CD4-positive, alpha-beta T cell (primary cell): ENCODE measurements at regions not wholly inside any gene's neighbourhood (a gene's known extent, or its start where the extent isn't known, plus 50 kb on each side); places are given as distances from the start of the nearest gene placed in this dataset.

Source experiments
- ATAC-seq: fragments of 200-7000 bp; cut with Tn5 transposase; one replicate; pipeline ENCODE4 v1.10.0; 2022; ENCODE audit warnings: mild to moderate bottlenecking; ENCODE audit not compliant: poor library complexity
- CTCF ChIA-PET: fragments of 350-600 bp; sonication (Branson Sonifier 250); formaldehyde crosslinking; loops from one replicate; lab custom pipeline; 2021; ENCODE audit warnings: antibody characterized with exemption, inconsistent platforms; lab: Charles Lee
- POLR2A ChIA-PET: fragments of 350-600 bp; sonication (Branson Sonifier 250); formaldehyde crosslinking; loops from one replicate; lab custom pipeline; 2021; ENCODE audit warnings: antibody characterized with exemption, inconsistent platforms; lab: Charles Lee
- DNase-seq, 14 experiments: peaks; one replicate each; pipeline ENCODE4 v3.0.0-alpha.2; 2013 to 2020; ENCODE audit warnings: mixed read lengths in 2 of 14
- H3K27ac ChIP-seq, 2 donors: one replicate each; pipeline versions ENCODE4 v1.5.1 to v1.7.0; 2013; ENCODE audit warnings: low read length in 2 of 2, low read depth in 1 of 2, mild to moderate bottlenecking in 1 of 2
- H3K27me3 ChIP-seq, 2 experiments: 1 replicate in 1 of 2; 2 replicates in 1 of 2; pipeline versions ENCODE4 v1.6.1 to v1.7.0; 2013; ENCODE audit warnings: low read length in 2 of 2, control low read depth in 1 of 2, mild to moderate bottlenecking in 1 of 2, moderate library complexity in 1 of 2; ENCODE audit not compliant: insufficient read depth in 2 of 2, control insufficient read depth in 1 of 2
- H3K36me3 ChIP-seq: one replicate; pipeline ENCODE4 v1.6.1; 2013; ENCODE audit warnings: low read length, control low read depth; ENCODE audit not compliant: insufficient read depth
- H3K4me1 ChIP-seq: one replicate; pipeline ENCODE4 v1.6.1; 2013; ENCODE audit warnings: low read length, control low read depth; ENCODE audit not compliant: insufficient read depth
- H3K4me3 ChIP-seq: one replicate; pipeline ENCODE4 v1.5.1; 2013; ENCODE audit warnings: mild to moderate bottlenecking, low read length, moderate library complexity
- H3K9me3 ChIP-seq, 2 experiments: 1 replicate in 1 of 2; 2 replicates in 1 of 2; pipeline versions ENCODE4 v1.6.1 to v1.7.0; 2013; ENCODE audit warnings: low read length in 2 of 2, mild to moderate bottlenecking in 2 of 2, control low read depth in 1 of 2, moderate library complexity in 1 of 2; ENCODE audit not compliant: control insufficient read depth in 1 of 2, insufficient read depth in 1 of 2
- H3K27ac Mint-ChIP-seq: one replicate; pipeline ENCODE4 v1.8.0; 2020; ENCODE audit warnings: mixed read lengths
- H3K27me3 Mint-ChIP-seq: one replicate; pipeline ENCODE4 v1.8.0; 2021; ENCODE audit warnings: mixed read lengths
- H3K36me3 Mint-ChIP-seq: one replicate; pipeline ENCODE4 v1.8.0; 2021; ENCODE audit warnings: low read depth, mixed read lengths
- H3K4me1 Mint-ChIP-seq: one replicate; pipeline ENCODE4 v1.8.0; 2021; ENCODE audit warnings: low read depth, mixed read lengths
- H3K4me3 Mint-ChIP-seq: one replicate; pipeline ENCODE4 v1.8.0; 2020; ENCODE audit warnings: mild to moderate bottlenecking, mixed read lengths
- H3K9me3 Mint-ChIP-seq: one replicate; pipeline ENCODE4 v1.8.0; 2020; ENCODE audit warnings: mixed read lengths
- intact Hi-C, 2 experiments: fragments of 100-400 bp; cut with DNase I in 1 of 2; cut with micrococcal nuclease in 1 of 2; formaldehyde crosslinking; loops; one replicate each; pipeline versions ENCODE4 v1.15.1 to v1.9.0; 2023 to 2025; cut with DNase I, micrococcal nuclease
- TF ChIP-seq, protein P1 (sequence below): fragments of 200-600 bp; IDR thresholded peaks from one replicate; pipeline ENCODE4 v1.8.0; 2022; ENCODE audit warnings: antibody characterized with exemption, mild to moderate bottlenecking

DNA sequence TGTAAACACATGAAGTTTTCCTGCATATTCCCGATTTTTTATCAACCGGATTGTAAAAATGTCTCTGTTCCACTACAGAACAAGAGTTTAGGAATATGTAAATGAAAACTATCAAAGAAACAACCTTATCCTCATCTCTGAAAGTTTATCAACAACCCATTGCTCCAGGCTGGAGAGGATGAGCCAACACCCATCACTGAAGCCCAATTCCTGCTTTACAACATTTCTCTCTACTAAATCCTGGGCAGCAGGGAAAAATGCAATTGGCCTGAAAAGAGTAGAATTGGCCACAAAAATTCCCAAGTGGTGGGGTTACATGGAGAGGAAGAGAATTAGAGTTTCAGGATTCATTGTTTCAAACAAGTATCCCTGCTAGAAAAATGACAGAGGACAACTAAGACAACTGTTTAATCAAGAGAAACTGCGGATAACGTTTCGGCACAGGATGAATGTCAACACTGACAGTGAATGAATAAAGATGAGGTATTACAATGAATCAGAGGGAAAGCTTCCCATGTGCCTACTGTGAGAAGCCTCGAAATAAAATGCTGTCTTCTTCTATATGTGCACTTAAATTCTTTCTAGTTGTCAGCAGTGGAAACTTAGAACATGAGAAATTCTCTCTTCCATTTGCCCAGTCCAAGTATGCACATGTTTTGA lies 317.3 kb upstream of the ANO3 start:
- Histone ChIP-seq H3K27ac (no peak overlapping the region), H3K36me3 (no peaks in the 10 kb centered on the region), H3K9me3 (no peaks in the 10 kb centered on the region), H3K27me3 (no peaks in the 10 kb centered on the region), H3K4me3 (no peak overlapping the region), H3K4me1 (no peaks in the 10 kb centered on the region)
- DNase-seq: no peak
- Mint-ChIP-seq H3K27ac (no peak overlapping the region), H3K4me1 (no peaks in the 10 kb centered on the region), H3K9me3 (peaks cover 10% of the 10 kb centered on the region), H3K36me3 (no peaks in the 10 kb centered on the region), H3K27me3 (no peaks in the 10 kb centered on the region), H3K4me3 (no peak overlapping the region)
- POLR2A ChIA-PET: no interaction called here
- CTCF ChIA-PET: no interaction called here
- intact Hi-C loops: no loop called here
- no peak for ATAC-seq
- TF ChIP-seq, protein P1, sequence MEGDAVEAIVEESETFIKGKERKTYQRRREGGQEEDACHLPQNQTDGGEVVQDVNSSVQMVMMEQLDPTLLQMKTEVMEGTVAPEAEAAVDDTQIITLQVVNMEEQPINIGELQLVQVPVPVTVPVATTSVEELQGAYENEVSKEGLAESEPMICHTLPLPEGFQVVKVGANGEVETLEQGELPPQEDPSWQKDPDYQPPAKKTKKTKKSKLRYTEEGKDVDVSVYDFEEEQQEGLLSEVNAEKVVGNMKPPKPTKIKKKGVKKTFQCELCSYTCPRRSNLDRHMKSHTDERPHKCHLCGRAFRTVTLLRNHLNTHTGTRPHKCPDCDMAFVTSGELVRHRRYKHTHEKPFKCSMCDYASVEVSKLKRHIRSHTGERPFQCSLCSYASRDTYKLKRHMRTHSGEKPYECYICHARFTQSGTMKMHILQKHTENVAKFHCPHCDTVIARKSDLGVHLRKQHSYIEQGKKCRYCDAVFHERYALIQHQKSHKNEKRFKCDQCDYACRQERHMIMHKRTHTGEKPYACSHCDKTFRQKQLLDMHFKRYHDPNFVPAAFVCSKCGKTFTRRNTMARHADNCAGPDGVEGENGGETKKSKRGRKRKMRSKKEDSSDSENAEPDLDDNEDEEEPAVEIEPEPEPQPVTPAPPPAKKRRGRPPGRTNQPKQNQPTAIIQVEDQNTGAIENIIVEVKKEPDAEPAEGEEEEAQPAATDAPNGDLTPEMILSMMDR: no peak

DNA sequence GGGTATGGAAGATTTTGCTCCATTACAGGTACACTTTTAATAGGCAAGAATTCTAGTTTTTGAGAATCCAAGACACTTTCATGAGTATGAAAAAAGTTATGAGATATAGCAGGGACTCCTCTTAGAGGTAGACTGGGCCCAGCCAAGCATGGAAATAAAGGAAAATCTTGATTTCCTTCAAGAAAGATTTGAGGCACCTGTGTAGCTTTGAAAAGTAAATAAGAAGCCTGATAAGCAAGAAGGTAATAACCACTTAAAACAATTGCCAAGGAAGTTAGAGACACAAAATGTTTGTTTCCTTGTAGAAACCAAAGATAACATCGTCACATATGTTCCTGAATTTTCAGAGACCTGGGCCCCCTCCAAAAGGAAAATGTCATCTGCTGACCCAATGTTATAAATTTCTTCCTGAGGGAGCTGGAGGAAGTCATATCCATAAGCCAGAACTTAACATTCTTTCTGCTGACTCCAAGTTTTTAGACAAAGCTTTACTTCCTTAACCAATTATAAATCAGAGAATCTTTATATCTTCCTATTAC lies 314.5 kb upstream of the ANO3 start:
- H3K9me3 ChIP-seq: no peaks in the 10 kb centered on the region
- H3K36me3 ChIP-seq: no peaks in the 10 kb centered on the region
- ATAC-seq (no peak), DNase-seq (no peak)
- no peak overlapping the region for H3K4me3 ChIP-seq
- no peaks in the 10 kb centered on the region for H3K27me3 Mint-ChIP-seq
- ChIA-PET POLR2A (no interaction called here), CTCF (no interaction called here)
- no peak overlapping the region for H3K27ac ChIP-seq
- TF ChIP-seq, protein P1: no peak
- H3K4me1 Mint-ChIP-seq: no peaks in the 10 kb centered on the region
- no peaks in the 10 kb centered on the region for H3K4me1 ChIP-seq
- no peaks in the 10 kb centered on the region for H3K27me3 ChIP-seq
- no peaks in the 10 kb centered on the region for H3K36me3 Mint-ChIP-seq
- no peak overlapping the region for H3K27ac Mint-ChIP-seq
- H3K9me3 Mint-ChIP-seq: peaks cover 8% of the 10 kb centered on the region
- no peak overlapping the region for H3K4me3 Mint-ChIP-seq
- intact Hi-C loops: no loop called here

DNA sequence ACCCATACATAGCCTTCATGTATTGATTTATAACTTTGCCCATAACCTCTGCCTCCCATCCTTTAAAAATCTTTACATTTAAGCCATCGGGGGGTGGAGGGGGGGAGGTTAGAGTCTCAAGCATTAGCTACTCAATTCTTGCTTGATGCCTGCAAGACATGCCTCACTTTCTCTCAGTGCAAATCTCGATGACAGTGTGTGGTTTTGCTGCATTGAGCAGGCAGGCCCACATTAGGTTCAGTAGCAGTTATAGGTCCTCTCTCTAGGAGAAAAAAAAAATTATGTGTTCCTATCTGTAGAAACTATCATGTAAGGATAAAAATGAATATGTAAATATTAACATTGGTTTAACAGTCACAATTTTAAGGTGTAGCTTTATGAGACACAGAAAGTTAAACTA lies 314.0 kb upstream of the ANO3 start:
- TF ChIP-seq, protein P1: no peak
- ATAC-seq (no peak), DNase-seq (no peak)
- no peaks in the 10 kb centered on the region for H3K27me3 ChIP-seq
- no peak overlapping the region for H3K4me3 ChIP-seq
- no peaks in the 10 kb centered on the region for H3K36me3 Mint-ChIP-seq
- CTCF ChIA-PET: no interaction called here
- peaks cover 8% of the 10 kb centered on the region for H3K9me3 Mint-ChIP-seq
- no peaks in the 10 kb centered on the region for H3K4me1 Mint-ChIP-seq
- H3K27ac ChIP-seq: no peak overlapping the region
- no peak overlapping the region for H3K4me3 Mint-ChIP-seq
- H3K4me1 ChIP-seq: no peaks in the 10 kb centered on the region
- no peaks in the 10 kb centered on the region for H3K27me3 Mint-ChIP-seq
- H3K36me3 ChIP-seq: no peaks in the 10 kb centered on the region
- intact Hi-C loops: no loop called here
- POLR2A ChIA-PET: no interaction called here
- H3K27ac Mint-ChIP-seq: no peak overlapping the region
- no peaks in the 10 kb centered on the region for H3K9me3 ChIP-seq
